ENCODE measurements at regions not wholly inside any gene's neighbourhood (a gene's known extent, or its start where the extent isn't known, plus 50 kb on each side); places are given as distances from the start of the nearest gene placed in this dataset.
"Not testable (repeated sequence)": the region's sequence is repeated elsewhere in the genome, so short reads cannot be mapped to it uniquely, and the experiment has no call there.

DNA sequence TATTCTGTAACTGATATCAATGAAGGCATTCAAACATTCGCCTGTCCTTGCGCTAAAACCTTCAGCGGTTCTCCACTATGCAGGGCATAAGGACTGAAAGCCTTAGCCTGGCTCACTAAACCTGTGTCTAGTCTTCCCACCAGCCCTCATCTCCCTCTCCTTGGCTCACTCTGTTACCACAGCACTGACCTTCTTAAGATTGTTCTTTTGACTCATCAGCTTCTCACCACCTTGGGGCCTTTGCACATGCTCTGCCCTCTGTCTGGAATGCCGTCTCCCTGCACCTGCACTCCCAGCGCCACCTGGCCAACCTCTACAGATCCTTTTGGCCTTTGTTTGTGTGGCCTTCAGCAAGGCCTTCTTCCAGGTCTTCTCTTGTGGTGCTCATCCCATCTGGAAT lies 131.8 kb upstream of the IER5L start:
- no peak overlapping the region for H3K4me3 Mint-ChIP-seq
- no peak overlapping the region for H3K27ac ChIP-seq (ENCODE audit: insufficient read depth, low read length, poor library complexity, severe bottlenecking)
- H3K9me3 ChIP-seq (ENCODE audit: control insufficient read depth in 2 of 2, low read length in 2 of 2), result no peaks in the 10 kb centered on the region
- H3K4me1 ChIP-seq (ENCODE audit: control insufficient read depth, insufficient read depth, low read length, poor library complexity, severe bottlenecking), result peaks cover 4% of the 10 kb centered on the region
- no peaks in the 10 kb centered on the region for H3K36me3 Mint-ChIP-seq
- H3K9me3 Mint-ChIP-seq, result peaks cover 0 to 2% (median 0%) of the 10 kb centered on the region in 7 donors
- no peaks in the 10 kb centered on the region for H3K27me3 Mint-ChIP-seq
- H3K4me3 ChIP-seq (ENCODE audit: low read depth, low read length), result no peak overlapping the region
- H3K4me1 Mint-ChIP-seq, result peaks cover 0 to 6% (median 1%) of the 10 kb centered on the region in 4 donors
- H3K36me3 ChIP-seq (ENCODE audit: control insufficient read depth, insufficient read depth, low read length), result no peaks in the 10 kb centered on the region
- ATAC-seq (ENCODE audit: low read depth in 2 of 2), result no peak
- H3K27me3 ChIP-seq (ENCODE audit: control insufficient read depth, insufficient read depth, low read length), result no peaks in the 10 kb centered on the region
- peak overlapping the region in 2 of 3 donors; percentile 0 to 50 for H3K27ac Mint-ChIP-seq
- no peak for DNase-seq

DNA sequence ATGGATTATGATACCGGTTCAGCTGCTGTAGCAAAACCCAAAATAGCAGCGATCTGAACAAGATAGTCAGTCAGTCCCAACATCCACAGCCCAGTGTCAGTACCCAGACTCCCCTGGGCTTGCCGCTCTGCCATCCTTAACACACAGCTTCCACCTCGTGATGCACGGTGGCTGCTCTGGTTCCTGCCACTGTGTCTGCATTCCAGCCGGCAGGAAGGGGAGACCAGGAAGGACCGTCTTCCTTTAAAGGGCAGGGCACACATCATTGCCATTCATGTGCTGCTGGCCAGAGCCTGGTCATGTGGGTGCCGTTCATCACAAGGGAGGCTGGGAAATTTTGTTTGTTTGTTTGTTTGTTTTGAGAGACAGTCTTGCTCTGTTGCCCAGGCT lies 131.0 kb upstream of the IER5L start:
- Histone ChIP-seq H3K9me3 (ENCODE audit: control insufficient read depth in 2 of 2, low read length in 2 of 2) (no peaks in the 10 kb centered on the region), H3K4me1 (ENCODE audit: control insufficient read depth, insufficient read depth, low read length, poor library complexity, severe bottlenecking) (peaks cover 4% of the 10 kb centered on the region), H3K27ac (ENCODE audit: insufficient read depth, low read length, poor library complexity, severe bottlenecking) (no peak overlapping the region), H3K27me3 (ENCODE audit: control insufficient read depth, insufficient read depth, low read length) (no peaks in the 10 kb centered on the region), H3K4me3 (ENCODE audit: low read depth, low read length) (no peak overlapping the region), H3K36me3 (ENCODE audit: control insufficient read depth, insufficient read depth, low read length) (no peaks in the 10 kb centered on the region)
- Mint-ChIP-seq H3K36me3 (no peaks in the 10 kb centered on the region), H3K4me3 (no peak overlapping the region), H3K4me1 (peaks cover 0 to 6% (median 1%) of the 10 kb centered on the region in 4 donors), H3K27ac (no peak overlapping the region), H3K9me3 (peaks cover 0 to 2% (median 0%) of the 10 kb centered on the region in 7 donors), H3K27me3 (no peaks in the 10 kb centered on the region)
- DNase-seq, result no peak
- no peak for ATAC-seq (ENCODE audit: low read depth in 2 of 2)

DNA sequence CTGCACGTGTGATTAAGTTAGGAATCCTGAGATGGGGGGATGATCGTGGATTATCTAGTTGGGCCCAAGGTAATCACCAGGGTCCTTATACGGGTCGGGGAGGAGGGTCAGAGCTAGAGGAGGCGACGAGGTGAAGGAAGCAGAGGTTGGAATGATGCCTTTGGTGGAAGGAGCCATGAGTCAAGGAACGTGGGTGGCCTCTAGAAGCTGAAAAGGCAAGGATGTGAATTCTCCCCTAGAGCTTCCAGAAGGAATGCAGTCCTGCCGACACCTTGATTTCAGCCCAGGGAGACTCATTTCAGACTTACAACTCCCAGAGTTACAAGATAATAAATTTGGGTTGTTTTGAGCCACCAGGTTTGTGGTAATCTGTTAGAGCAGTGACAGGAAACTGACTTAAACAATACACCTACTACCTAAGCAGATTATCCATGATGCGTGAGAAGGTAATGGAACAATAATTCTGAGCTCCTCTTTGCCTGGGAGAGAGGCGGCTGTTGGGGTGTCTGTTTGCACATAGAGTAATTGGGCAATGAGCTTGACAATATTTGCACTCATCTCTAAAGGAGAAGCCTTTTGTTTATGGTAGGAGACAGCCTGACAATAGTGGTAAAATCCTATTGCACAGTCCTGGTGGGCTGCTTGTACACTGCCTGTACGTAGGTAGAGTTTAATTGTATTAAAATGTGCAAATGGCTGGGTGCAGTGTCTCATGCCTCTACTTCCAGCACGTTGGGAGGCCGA lies 129.3 kb upstream of the IER5L start:
- no peaks in the 10 kb centered on the region for H3K27me3 Mint-ChIP-seq
- Histone ChIP-seq H3K27me3 (ENCODE audit: control insufficient read depth, insufficient read depth, low read length) (no peaks in the 10 kb centered on the region), H3K4me3 (ENCODE audit: low read depth, low read length) (no peak overlapping the region), H3K9me3 (ENCODE audit: control insufficient read depth in 2 of 2, low read length in 2 of 2) (no peaks in the 10 kb centered on the region), H3K36me3 (ENCODE audit: control insufficient read depth, insufficient read depth, low read length) (no peaks in the 10 kb centered on the region), H3K4me1 (ENCODE audit: control insufficient read depth, insufficient read depth, low read length, poor library complexity, severe bottlenecking) (peaks cover 4% of the 10 kb centered on the region), H3K27ac (ENCODE audit: insufficient read depth, low read length, poor library complexity, severe bottlenecking) (no peak overlapping the region)
- no peaks in the 10 kb centered on the region for H3K36me3 Mint-ChIP-seq
- peaks cover 0 to 2% (median 0%) of the 10 kb centered on the region in 7 donors for H3K9me3 Mint-ChIP-seq
- H3K4me1 Mint-ChIP-seq, result peaks cover 0 to 6% (median 1%) of the 10 kb centered on the region in 4 donors
- H3K4me3 Mint-ChIP-seq, result no peak overlapping the region
- DNase-seq, result no peak
- peak overlapping the region; percentile 20 to 67 (median 32) for H3K27ac Mint-ChIP-seq
- ATAC-seq (ENCODE audit: low read depth in 2 of 2), result no peak

DNA sequence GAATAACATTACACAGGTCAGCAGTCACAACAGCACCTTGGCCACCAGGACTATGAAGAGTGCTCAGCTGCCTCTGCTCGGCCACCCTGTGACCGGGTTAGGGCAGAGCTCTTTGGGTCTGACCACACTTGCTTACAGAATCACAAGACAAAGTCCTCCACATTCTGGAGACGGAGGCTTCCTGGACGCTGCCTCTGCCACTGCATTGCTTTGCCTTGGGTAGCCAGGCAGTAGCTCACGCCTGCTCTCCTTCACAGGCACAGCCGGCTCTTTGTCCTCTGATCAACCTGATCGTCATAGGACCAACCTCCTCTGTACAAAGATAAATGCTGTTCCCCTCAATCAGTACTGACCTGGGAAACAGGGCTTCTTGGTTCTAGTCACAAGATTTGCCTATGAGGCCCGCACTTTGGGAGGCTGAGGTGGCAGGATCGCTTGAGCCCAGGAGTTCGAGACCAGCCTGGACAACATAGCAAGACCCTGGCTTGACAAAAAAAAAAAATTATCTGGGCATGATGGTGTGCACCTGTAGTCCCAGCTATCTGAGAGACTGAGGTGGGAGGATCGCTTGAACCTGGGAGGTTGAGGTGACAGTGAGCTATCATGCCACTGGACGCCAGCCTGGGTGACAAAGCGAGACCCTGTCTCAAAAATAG lies 128.4 kb upstream of the IER5L start:
- Histone ChIP-seq H3K9me3 (ENCODE audit: control insufficient read depth in 2 of 2, low read length in 2 of 2) (no peaks in the 10 kb centered on the region), H3K4me1 (ENCODE audit: control insufficient read depth, insufficient read depth, low read length, poor library complexity, severe bottlenecking) (peaks cover 4% of the 10 kb centered on the region), H3K27ac (ENCODE audit: insufficient read depth, low read length, poor library complexity, severe bottlenecking) (no peak overlapping the region), H3K4me3 (ENCODE audit: low read depth, low read length) (no peak overlapping the region), H3K27me3 (ENCODE audit: control insufficient read depth, insufficient read depth, low read length) (peaks cover 2% of the 10 kb centered on the region), H3K36me3 (ENCODE audit: control insufficient read depth, insufficient read depth, low read length) (no peaks in the 10 kb centered on the region)
- Mint-ChIP-seq H3K36me3 (no peaks in the 10 kb centered on the region), H3K4me3 (no peak overlapping the region), H3K9me3 (peaks cover 0 to 4% (median 0%) of the 10 kb centered on the region in 7 donors), H3K27ac (no peak overlapping the region), H3K4me1 (peaks cover 0 to 6% (median 1%) of the 10 kb centered on the region in 4 donors), H3K27me3 (no peaks in the 10 kb centered on the region)
- ATAC-seq (ENCODE audit: low read depth in 2 of 2) (no peak), DNase-seq (no peak)

DNA sequence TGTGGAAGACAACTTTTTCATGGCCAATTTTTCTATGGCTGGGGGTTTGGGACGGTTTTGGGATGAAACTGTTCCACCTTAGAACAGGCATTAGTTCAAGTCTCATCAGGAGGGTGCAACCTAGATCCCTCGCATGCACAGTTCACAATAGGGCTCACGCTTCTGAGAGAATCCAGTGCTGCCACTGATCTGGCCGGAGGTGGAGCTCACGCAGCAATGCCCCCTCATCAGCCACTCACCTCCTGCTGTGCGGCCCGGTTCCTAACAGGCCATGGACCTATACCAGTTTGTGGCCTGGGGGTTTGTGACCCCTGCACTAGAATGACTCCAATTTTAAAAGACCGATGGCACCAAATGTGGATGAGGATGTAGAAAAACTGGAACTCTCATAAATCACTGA lies 127.2 kb upstream of the IER5L start:
- no peaks in the 10 kb centered on the region for H3K36me3 ChIP-seq (ENCODE audit: control insufficient read depth, insufficient read depth, low read length)
- no peak for DNase-seq
- Mint-ChIP-seq H3K36me3 (no peaks in the 10 kb centered on the region), H3K9me3 (peaks cover 0 to 4% (median 0%) of the 10 kb centered on the region in 7 donors), H3K27me3 (no peaks in the 10 kb centered on the region), H3K27ac (no peak overlapping the region), H3K4me3 (no peak overlapping the region), H3K4me1 (peaks cover 0 to 6% (median 1%) of the 10 kb centered on the region in 4 donors)
- no peak overlapping the region for H3K4me3 ChIP-seq (ENCODE audit: low read depth, low read length)
- peaks cover 4% of the 10 kb centered on the region for H3K27me3 ChIP-seq (ENCODE audit: control insufficient read depth, insufficient read depth, low read length)
- H3K27ac ChIP-seq (ENCODE audit: insufficient read depth, low read length, poor library complexity, severe bottlenecking), result no peak overlapping the region
- H3K9me3 ChIP-seq (ENCODE audit: control insufficient read depth in 2 of 2, low read length in 2 of 2), result no peaks in the 10 kb centered on the region
- ATAC-seq (ENCODE audit: low read depth in 2 of 2), result no peak
- peaks cover 4% of the 10 kb centered on the region for H3K4me1 ChIP-seq (ENCODE audit: control insufficient read depth, insufficient read depth, low read length, poor library complexity, severe bottlenecking)

DNA sequence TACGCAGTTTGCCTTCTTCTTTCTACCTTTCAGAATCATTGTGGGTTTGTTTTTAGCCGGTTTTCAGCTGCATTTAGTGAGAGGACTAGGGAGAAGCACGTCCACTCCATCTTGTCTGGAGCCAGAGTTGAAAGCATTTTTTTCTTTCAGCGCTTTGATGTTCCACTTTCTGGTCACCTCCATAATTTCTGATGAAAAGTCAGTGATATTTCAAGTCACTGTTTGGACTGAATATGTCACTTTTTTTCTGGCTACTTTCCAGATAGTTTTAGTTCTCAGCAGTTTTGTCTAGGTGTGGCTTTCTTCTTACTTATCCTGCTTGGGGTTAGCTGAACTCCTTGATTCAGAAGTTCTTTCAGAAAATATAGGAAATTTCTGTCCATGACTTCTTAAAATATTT lies 123.9 kb upstream of the IER5L start:
- H3K4me1 Mint-ChIP-seq, result peaks cover 0 to under 1% (median 0%) of the 10 kb centered on the region in 4 donors
- H3K27ac Mint-ChIP-seq, result no peak overlapping the region
- no peaks in the 10 kb centered on the region for H3K36me3 ChIP-seq (ENCODE audit: control insufficient read depth, insufficient read depth, low read length)
- H3K27me3 ChIP-seq (ENCODE audit: control insufficient read depth, insufficient read depth, low read length), result peaks cover 6% of the 10 kb centered on the region
- no peak overlapping the region for H3K4me3 ChIP-seq (ENCODE audit: low read depth, low read length)
- no peak overlapping the region for H3K27ac ChIP-seq (ENCODE audit: insufficient read depth, low read length, poor library complexity, severe bottlenecking)
- H3K4me3 Mint-ChIP-seq, result no peak overlapping the region
- H3K9me3 Mint-ChIP-seq, result peaks cover 0 to 5% (median 4%) of the 10 kb centered on the region in 7 donors
- H3K27me3 Mint-ChIP-seq, result peaks cover 20% of the 10 kb centered on the region
- no peaks in the 10 kb centered on the region for H3K4me1 ChIP-seq (ENCODE audit: control insufficient read depth, insufficient read depth, low read length, poor library complexity, severe bottlenecking)
- H3K9me3 ChIP-seq (ENCODE audit: control insufficient read depth in 2 of 2, low read length in 2 of 2), result no peaks in the 10 kb centered on the region
- ATAC-seq (ENCODE audit: low read depth in 2 of 2) (no peak), DNase-seq (no peak)
- no peaks in the 10 kb centered on the region for H3K36me3 Mint-ChIP-seq

DNA sequence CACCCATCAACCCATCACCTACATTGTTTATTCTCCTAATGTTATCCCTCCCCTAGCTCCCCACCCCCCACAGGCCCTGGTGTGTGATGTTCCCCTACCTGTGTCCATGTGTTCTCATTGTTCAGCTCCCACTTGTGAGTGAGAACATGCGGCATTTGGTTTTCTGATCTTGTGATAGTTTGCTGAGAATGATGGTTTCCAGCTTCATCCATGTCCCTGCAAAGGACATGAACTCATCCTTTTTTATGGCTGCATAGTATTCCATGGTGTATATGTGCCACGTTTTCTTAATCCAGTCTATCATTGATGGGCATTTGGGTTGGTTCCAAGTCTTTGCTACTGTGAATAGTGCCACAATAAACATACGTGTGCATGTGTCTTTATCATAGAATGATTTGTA lies 118.1 kb upstream of the IER5L start:
- H3K4me3 ChIP-seq (ENCODE audit: low read depth, low read length); H3K9me3 Mint-ChIP-seq; H3K4me3 Mint-ChIP-seq; DNase-seq; H3K36me3 Mint-ChIP-seq; H3K9me3 ChIP-seq (ENCODE audit: control insufficient read depth in 2 of 2, low read length in 2 of 2); H3K27me3 ChIP-seq (ENCODE audit: control insufficient read depth, insufficient read depth, low read length); H3K4me1 Mint-ChIP-seq; ATAC-seq (ENCODE audit: low read depth in 2 of 2); H3K36me3 ChIP-seq (ENCODE audit: control insufficient read depth, insufficient read depth, low read length); H3K27ac Mint-ChIP-seq; H3K4me1 ChIP-seq (ENCODE audit: control insufficient read depth, insufficient read depth, low read length, poor library complexity, severe bottlenecking); H3K27ac ChIP-seq (ENCODE audit: insufficient read depth, low read length, poor library complexity, severe bottlenecking): not testable (repeated sequence)
- peaks cover 26% of the 10 kb centered on the region for H3K27me3 Mint-ChIP-seq
